SK-N-SH treated with all-trans-retinoic acid at 6 μM for 48 hours (cell line): ENCODE measurements at regions not wholly inside any gene's neighbourhood (a gene's known extent, or its start where the extent isn't known, plus 50 kb on each side); places are given as distances from the start of the nearest gene placed in this dataset.

ENCODE experiments used
- ATAC-seq: fragments of 200-7000 bp; cut with Tn5 transposase; 3 replicates; pipeline ENCODE4 v1.9.1; 2020; ENCODE audit warnings: mild to moderate bottlenecking, moderate library complexity
- ARNTL ChIP-seq: fragments of 450-650 bp; formaldehyde crosslinking; IDR thresholded peaks from 2 replicates; pipeline ENCODE4 v1.5.0; 2020; ENCODE audit warnings: low read depth, mild to moderate bottlenecking, moderate library complexity, borderline replicate concordance
- BACH2 ChIP-seq: fragments of 250-450 bp; sonication (Bioruptor Pico); IDR thresholded peaks from 2 replicates; pipeline ENCODE4 v1.9.0; 2021; ENCODE audit warnings: mild to moderate bottlenecking, borderline replicate concordance
- CSDC2 ChIP-seq: fragments of 250-450 bp; sonication (Bioruptor Pico); IDR thresholded peaks from 2 replicates; pipeline ENCODE4 v1.5.0; 2020; ENCODE audit warnings: mild to moderate bottlenecking, moderate library complexity
- ESRRG ChIP-seq: fragments of 250-450 bp; sonication (Bioruptor Pico); IDR thresholded peaks from 2 replicates; pipeline ENCODE4 v1.6.1; 2021; ENCODE audit warnings: mild to moderate bottlenecking
- GLIS3 ChIP-seq: fragments of 250-450 bp; sonication (Bioruptor Pico); IDR thresholded peaks from 2 replicates; pipeline ENCODE4 v1.5.0; 2020; ENCODE audit warnings: mild to moderate bottlenecking, moderate library complexity
- ISL1 ChIP-seq: fragments of 250-450 bp; sonication (Bioruptor Pico); IDR thresholded peaks from 2 replicates; pipeline ENCODE4 v2.1.2; 2022; ENCODE audit warnings: mild to moderate bottlenecking, moderate library complexity
- OSR1 ChIP-seq: fragments of 250-450 bp; sonication (Bioruptor Pico); IDR thresholded peaks from 2 replicates; pipeline ENCODE4 v1.8.0; 2022; ENCODE audit warnings: moderate library complexity, mild to moderate bottlenecking, inconsistent platforms
- PPARA ChIP-seq: fragments of 250-450 bp; sonication (Bioruptor Pico); IDR thresholded peaks from 2 replicates; pipeline ENCODE4 v1.5.0; 2020; ENCODE audit warnings: mild to moderate bottlenecking, borderline replicate concordance
- RARB ChIP-seq: fragments of 250-450 bp; sonication (Bioruptor Pico); IDR thresholded peaks from 2 replicates; pipeline ENCODE4 v1.8.0; 2021; ENCODE audit warnings: mild to moderate bottlenecking, moderate library complexity
- SNAI2 ChIP-seq: fragments of 250-450 bp; sonication (Bioruptor Pico); IDR thresholded peaks from 2 replicates; pipeline ENCODE4 v1.5.0; 2020; ENCODE audit warnings: mild to moderate bottlenecking, moderate library complexity
- TCF4 ChIP-seq: fragments of 250-450 bp; sonication (Bioruptor Pico); IDR thresholded peaks from 2 replicates; pipeline ENCODE4 v1.8.0; 2021; ENCODE audit warnings: mild to moderate bottlenecking, moderate library complexity, borderline replicate concordance
- TOX ChIP-seq: fragments of 250-450 bp; sonication (Bioruptor Pico); IDR thresholded peaks from 2 replicates; pipeline ENCODE4 v1.8.0; 2021; ENCODE audit warnings: mild to moderate bottlenecking, moderate library complexity, borderline replicate concordance
- TSHZ2 ChIP-seq: fragments of 250-450 bp; sonication (Bioruptor Pico); IDR thresholded peaks from 2 replicates; pipeline ENCODE4 v1.5.0; 2020; ENCODE audit warnings: mild to moderate bottlenecking, moderate library complexity
- ZC3H10 ChIP-seq: fragments of 250-450 bp; sonication (Bioruptor Pico); IDR thresholded peaks from 2 replicates; pipeline ENCODE4 v1.5.1; 2021; ENCODE audit warnings: mild to moderate bottlenecking, moderate library complexity
- ZFP3 ChIP-seq: fragments of 250-450 bp; sonication (Bioruptor Pico); IDR thresholded peaks from 2 replicates; pipeline ENCODE4 v1.5.0; 2020; ENCODE audit warnings: mild to moderate bottlenecking, moderate library complexity
- ZFP30 ChIP-seq: fragments of 450-650 bp; formaldehyde crosslinking; IDR thresholded peaks from 2 replicates; pipeline ENCODE4 v1.5.0; 2022; ENCODE audit warnings: mild to moderate bottlenecking, moderate library complexity
- ZNF565 ChIP-seq: fragments of 450-650 bp; formaldehyde crosslinking; conservative IDR thresholded peaks from 2 replicates; pipeline ENCODE4 v1.5.0; 2020; ENCODE audit warnings: low read depth, mild to moderate bottlenecking, moderate library complexity
- ZNF70 ChIP-seq: fragments of 450-650 bp; formaldehyde crosslinking; IDR thresholded peaks from 2 replicates; pipeline ENCODE4 v1.5.0; 2020; ENCODE audit warnings: mild to moderate bottlenecking, moderate library complexity
- ZNF8 ChIP-seq: fragments of 450-650 bp; formaldehyde crosslinking; IDR thresholded peaks from 2 replicates; pipeline ENCODE4 v1.5.0; 2020; ENCODE audit warnings: mild to moderate bottlenecking, moderate library complexity
- TF ChIP-seq, protein P1 (sequence below): fragments of 250-450 bp; sonication (Bioruptor Pico); IDR thresholded peaks from 2 replicates; pipeline ENCODE4 v1.8.0; 2020; ENCODE audit warnings: mild to moderate bottlenecking, moderate library complexity, borderline replicate concordance
- TF ChIP-seq, protein P2 (sequence below): fragments of 250-450 bp; sonication (Bioruptor Pico); IDR thresholded peaks from 2 replicates; pipeline ENCODE4 v1.5.1; 2021; ENCODE audit warnings: mild to moderate bottlenecking, moderate library complexity
- TF ChIP-seq, protein P3 (sequence below): fragments of 250-450 bp; sonication (Bioruptor Pico); IDR thresholded peaks from 2 replicates; pipeline ENCODE4 v1.8.0; 2021; ENCODE audit warnings: low read depth, mild to moderate bottlenecking, moderate library complexity, borderline replicate concordance
- TF ChIP-seq, protein P4 (sequence below): fragments of 250-450 bp; sonication (Bioruptor Pico); IDR thresholded peaks from 2 replicates; pipeline ENCODE4 v1.5.1; 2020; ENCODE audit warnings: low read depth, mild to moderate bottlenecking, moderate library complexity

DNA sequence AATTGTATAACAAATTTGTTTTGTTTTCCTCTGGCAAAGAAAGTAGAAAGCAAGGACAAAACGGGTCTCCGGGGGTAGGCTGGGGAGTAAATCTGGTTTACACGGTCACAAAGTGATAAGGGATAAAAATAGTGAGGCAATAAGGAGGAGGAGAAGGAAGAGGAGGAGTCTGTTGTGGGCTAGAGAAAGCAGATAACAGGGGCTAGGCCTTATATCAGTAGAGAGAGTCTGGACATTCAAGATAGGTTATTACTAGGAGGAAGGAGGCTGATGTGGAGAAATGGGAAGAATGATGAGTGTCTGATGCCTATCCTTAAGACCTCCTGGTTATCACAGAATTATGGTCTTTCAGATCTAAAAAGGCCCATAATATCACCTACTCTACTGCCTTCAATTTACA lies 83.2 kb upstream of the SSTR1 start (continued):
- no peak for TF ChIP-seq ARNTL (CRISPR knock-in tag)
- TF ChIP-seq ZFP30: no peak
- TF ChIP-seq ZNF8 (CRISPR knock-in tag): no peak

DNA sequence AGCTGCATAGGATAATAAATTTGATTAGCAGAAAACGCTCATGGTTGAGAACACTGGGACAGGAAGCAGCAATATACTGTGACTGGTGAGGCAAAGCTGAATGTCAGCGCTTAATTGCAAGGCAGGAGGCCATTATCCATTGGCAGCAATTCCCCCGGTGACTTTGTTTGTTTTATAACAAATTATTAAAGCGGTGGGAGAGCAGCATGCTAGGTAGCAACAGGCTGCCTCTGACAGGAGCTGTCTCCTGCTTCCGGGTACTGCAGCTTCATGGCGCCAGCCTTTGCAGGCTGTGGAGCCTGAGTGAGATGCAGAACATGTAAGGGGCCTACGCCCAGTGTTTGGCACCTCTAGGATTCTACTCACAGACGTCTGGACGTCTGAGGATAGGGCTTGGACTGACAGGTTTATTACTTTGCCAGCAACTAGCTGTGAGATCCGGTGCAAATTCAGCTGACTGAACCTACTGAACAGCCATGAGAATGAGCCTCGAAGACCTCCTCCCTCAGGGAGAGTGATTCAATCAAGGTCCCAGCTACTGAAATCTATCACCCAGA lies 82.1 kb upstream of the SSTR1 start:
- TF ChIP-seq PPARA (CRISPR knock-in tag) (no peak), GLIS3 (no peak), RARB (CRISPR knock-in tag) (no peak), TOX (CRISPR knock-in tag) (no peak), ZC3H10 (CRISPR knock-in tag) (no peak), BACH2 (no peak), ARNTL (CRISPR knock-in tag) (no peak)
- TF ChIP-seq, protein P1, sequence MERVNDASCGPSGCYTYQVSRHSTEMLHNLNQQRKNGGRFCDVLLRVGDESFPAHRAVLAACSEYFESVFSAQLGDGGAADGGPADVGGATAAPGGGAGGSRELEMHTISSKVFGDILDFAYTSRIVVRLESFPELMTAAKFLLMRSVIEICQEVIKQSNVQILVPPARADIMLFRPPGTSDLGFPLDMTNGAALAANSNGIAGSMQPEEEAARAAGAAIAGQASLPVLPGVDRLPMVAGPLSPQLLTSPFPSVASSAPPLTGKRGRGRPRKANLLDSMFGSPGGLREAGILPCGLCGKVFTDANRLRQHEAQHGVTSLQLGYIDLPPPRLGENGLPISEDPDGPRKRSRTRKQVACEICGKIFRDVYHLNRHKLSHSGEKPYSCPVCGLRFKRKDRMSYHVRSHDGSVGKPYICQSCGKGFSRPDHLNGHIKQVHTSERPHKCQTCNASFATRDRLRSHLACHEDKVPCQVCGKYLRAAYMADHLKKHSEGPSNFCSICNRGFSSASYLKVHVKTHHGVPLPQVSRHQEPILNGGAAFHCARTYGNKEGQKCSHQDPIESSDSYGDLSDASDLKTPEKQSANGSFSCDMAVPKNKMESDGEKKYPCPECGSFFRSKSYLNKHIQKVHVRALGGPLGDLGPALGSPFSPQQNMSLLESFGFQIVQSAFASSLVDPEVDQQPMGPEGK (CRISPR knock-in tag): no peak
- TF ChIP-seq, all 23 proteins: peak for 0
- ATAC-seq: no peak

GRCh38 chr14:38127356-38127755 lies 80.3 kb upstream of the SSTR1 start:
- no peak for ATAC-seq
- TF ChIP-seq ISL1 (no peak), CSDC2 (CRISPR knock-in tag) (no peak), ARNTL (CRISPR knock-in tag) (no peak), TOX (CRISPR knock-in tag) (no peak), ZFP3 (CRISPR knock-in tag) (no peak), ESRRG (no peak), OSR1 (no peak), PPARA (CRISPR knock-in tag) (no peak), RARB (CRISPR knock-in tag) (no peak), ZNF8 (CRISPR knock-in tag) (no peak), ZNF565 (no peak), ZFP30 (no peak), SNAI2 (CRISPR knock-in tag) (no peak), ZNF70 (CRISPR knock-in tag) (no peak)
- TF ChIP-seq, protein P2, sequence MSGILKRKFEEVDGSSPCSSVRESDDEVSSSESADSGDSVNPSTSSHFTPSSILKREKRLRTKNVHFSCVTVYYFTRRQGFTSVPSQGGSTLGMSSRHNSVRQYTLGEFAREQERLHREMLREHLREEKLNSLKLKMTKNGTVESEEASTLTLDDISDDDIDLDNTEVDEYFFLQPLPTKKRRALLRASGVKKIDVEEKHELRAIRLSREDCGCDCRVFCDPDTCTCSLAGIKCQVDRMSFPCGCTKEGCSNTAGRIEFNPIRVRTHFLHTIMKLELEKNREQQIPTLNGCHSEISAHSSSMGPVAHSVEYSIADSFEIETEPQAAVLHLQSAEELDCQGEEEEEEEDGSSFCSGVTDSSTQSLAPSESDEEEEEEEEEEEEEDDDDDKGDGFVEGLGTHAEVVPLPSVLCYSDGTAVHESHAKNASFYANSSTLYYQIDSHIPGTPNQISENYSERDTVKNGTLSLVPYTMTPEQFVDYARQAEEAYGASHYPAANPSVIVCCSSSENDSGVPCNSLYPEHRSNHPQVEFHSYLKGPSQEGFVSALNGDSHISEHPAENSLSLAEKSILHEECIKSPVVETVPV: no peak
- TF ChIP-seq, protein P3, sequence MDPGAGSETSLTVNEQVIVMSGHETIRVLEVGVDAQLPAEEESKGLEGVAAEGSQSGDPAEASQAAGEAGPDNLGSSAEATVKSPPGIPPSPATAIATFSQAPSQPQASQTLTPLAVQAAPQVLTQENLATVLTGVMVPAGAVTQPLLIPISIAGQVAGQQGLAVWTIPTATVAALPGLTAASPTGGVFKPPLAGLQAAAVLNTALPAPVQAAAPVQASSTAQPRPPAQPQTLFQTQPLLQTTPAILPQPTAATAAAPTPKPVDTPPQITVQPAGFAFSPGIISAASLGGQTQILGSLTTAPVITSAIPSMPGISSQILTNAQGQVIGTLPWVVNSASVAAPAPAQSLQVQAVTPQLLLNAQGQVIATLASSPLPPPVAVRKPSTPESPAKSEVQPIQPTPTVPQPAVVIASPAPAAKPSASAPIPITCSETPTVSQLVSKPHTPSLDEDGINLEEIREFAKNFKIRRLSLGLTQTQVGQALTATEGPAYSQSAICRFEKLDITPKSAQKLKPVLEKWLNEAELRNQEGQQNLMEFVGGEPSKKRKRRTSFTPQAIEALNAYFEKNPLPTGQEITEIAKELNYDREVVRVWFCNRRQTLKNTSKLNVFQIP (CRISPR knock-in tag): no peak
- TF ChIP-seq, protein P4, sequence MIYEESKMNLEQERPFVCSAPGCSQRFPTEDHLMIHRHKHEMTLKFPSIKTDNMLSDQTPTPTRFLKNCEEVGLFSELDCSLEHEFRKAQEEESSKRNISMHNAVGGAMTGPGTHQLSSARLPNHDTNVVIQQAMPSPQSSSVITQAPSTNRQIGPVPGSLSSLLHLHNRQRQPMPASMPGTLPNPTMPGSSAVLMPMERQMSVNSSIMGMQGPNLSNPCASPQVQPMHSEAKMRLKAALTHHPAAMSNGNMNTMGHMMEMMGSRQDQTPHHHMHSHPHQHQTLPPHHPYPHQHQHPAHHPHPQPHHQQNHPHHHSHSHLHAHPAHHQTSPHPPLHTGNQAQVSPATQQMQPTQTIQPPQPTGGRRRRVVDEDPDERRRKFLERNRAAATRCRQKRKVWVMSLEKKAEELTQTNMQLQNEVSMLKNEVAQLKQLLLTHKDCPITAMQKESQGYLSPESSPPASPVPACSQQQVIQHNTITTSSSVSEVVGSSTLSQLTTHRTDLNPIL (CRISPR knock-in tag): no peak
- TF ChIP-seq, protein P1 (CRISPR knock-in tag): no peak

- no peak for ATAC-seq
- TF ChIP-seq TCF4 (CRISPR knock-in tag): no peak
- TF ChIP-seq ZNF70 (CRISPR knock-in tag): no peak
- no peak for TF ChIP-seq ISL1
- TF ChIP-seq TSHZ2 (CRISPR knock-in tag): no peak
- TF ChIP-seq, protein P2: no peak
- TF ChIP-seq ZFP3 (CRISPR knock-in tag): no peak
- TF ChIP-seq ZFP30: no peak
- no peak for TF ChIP-seq ZC3H10 (CRISPR knock-in tag)
- no peak for TF ChIP-seq ARNTL (CRISPR knock-in tag)
- no peak for TF ChIP-seq ZNF8 (CRISPR knock-in tag)
- no peak for TF ChIP-seq CSDC2 (CRISPR knock-in tag)
- no peak for TF ChIP-seq ZNF565
Measured at GRCh38 chr14:38127784-38128183, 79.9 kb upstream of the SSTR1 start.
